ENCODE measurements at regions not wholly inside any gene's neighbourhood (a gene's known extent, or its start where the extent isn't known, plus 50 kb on each side); places are given as distances from the start of the nearest gene placed in this dataset.

- TF ChIP-seq CTCF (IDR thresholded peaks at IDR 0.05): no peak
- no peak for TF ChIP-seq POLR2A (IDR thresholded peaks at IDR 0.05)
Observed at GRCh38 chr14:86639146-86639545, 1109.2 kb downstream of the FLRT2 start.

Measured in right lobe of liver (tissue), 4 donors.